ENCODE measurements at regions not wholly inside any gene's neighbourhood (a gene's known extent, or its start where the extent isn't known, plus 50 kb on each side); places are given as distances from the start of the nearest gene placed in this dataset.

DNA sequence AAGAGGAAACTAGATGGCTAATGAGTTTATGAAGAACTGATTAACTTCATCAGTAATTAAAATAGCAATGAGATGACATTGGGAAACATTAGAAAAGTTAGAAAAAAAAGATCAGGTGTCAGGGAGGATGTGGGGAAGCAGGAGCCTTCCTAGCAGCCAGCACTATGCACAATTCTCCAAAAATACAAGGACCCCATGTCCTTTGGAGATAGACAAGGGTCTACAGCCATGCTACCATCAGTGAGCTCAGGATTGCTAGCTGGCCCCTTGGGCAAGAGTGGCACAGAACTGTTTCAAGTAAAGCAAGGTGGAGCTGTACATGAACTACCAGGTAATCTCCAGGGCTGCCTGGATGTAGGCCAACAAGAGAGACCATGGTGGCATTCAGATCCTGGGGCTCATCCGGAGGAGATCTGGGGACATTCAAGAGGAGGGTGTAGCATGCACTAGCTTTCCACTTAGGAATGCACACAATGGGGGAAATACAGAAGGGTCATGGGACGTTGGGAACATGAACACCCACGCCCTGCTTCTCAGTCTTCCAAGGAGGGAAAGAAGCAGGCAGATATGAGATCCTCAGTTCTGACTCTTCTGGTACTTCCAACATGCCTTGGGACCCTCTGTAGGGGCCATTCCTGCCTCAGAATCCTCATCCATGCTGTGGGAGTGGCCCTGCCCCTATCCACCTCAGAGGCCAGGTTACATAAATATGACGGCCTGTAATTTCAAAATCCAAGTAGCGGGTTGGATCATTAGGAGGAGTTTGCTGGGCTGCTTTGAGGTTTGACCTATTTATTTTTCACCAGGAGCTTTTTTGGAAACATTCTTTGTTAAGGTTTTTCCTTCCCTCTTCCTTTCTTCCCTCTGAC is 82.2 kb upstream of the HABP2 start:
- Mint-ChIP-seq H3K4me3 (ENCODE audit: unreplicated experiment) (no peak overlapping the region), H3K4me1 (ENCODE audit: low read depth) (peaks cover 30% of the 10 kb centered on the region), H3K27ac (ENCODE audit: unreplicated experiment) (no peak overlapping the region), H3K27me3 (ENCODE audit: low read depth) (no peaks in the 10 kb centered on the region), H3K9me3 (ENCODE audit: low read depth) (peaks cover 13% of the 10 kb centered on the region), H3K36me3 (ENCODE audit: low read depth) (peaks cover 3% of the 10 kb centered on the region)
- DNase-seq (ENCODE audit: low spot score) = no peak
- TF ChIP-seq, protein P1, sequence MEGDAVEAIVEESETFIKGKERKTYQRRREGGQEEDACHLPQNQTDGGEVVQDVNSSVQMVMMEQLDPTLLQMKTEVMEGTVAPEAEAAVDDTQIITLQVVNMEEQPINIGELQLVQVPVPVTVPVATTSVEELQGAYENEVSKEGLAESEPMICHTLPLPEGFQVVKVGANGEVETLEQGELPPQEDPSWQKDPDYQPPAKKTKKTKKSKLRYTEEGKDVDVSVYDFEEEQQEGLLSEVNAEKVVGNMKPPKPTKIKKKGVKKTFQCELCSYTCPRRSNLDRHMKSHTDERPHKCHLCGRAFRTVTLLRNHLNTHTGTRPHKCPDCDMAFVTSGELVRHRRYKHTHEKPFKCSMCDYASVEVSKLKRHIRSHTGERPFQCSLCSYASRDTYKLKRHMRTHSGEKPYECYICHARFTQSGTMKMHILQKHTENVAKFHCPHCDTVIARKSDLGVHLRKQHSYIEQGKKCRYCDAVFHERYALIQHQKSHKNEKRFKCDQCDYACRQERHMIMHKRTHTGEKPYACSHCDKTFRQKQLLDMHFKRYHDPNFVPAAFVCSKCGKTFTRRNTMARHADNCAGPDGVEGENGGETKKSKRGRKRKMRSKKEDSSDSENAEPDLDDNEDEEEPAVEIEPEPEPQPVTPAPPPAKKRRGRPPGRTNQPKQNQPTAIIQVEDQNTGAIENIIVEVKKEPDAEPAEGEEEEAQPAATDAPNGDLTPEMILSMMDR (IDR thresholded peaks at IDR 0.05) = no peak

DNA sequence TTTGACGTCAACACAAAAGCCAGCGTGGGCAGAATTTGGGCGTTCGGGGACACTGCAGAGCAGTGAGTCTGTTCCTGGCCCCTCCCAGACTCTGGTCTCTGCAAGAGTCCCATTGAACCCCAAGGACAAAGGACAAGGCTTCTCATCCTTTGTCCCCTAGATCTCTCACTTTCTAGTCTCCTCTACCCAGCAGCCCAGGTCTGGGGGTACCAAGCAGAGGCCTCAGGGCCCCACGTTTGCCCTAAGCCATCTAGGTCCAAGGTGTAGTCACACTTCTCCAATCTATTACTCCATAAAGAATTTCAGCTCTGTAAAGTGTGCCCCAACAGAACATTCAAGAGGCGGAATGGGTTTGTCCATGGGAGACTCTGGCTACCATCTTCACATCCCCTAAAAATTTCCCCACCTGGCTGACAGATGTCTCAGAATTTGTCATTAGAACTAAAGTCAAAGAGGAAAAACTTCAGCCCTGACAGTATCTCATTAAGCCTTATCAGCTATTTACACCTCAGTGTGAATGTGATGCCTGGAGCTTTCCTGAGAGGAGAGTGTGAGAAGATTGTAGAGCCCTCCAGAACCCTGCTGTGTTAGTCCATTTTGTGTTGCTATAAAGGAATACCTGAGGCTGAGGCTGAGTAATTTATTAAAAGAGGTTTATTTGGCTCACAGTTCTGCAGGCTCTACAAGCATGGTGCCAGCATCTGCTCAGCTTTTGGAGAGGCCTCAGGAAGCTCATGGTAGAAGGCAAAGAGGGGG is 81.4 kb upstream of the HABP2 start:
- H3K27me3 Mint-ChIP-seq (ENCODE audit: low read depth) = no peaks in the 10 kb centered on the region
- TF ChIP-seq, protein P1 (IDR thresholded peaks at IDR 0.05) = no peak
- peaks cover 11% of the 10 kb centered on the region for H3K9me3 Mint-ChIP-seq (ENCODE audit: low read depth)
- peaks cover 39% of the 10 kb centered on the region for H3K4me1 Mint-ChIP-seq (ENCODE audit: low read depth)
- peaks cover 3% of the 10 kb centered on the region for H3K36me3 Mint-ChIP-seq (ENCODE audit: low read depth)
- H3K27ac Mint-ChIP-seq (ENCODE audit: unreplicated experiment) = no peak overlapping the region
- no peak overlapping the region for H3K4me3 Mint-ChIP-seq (ENCODE audit: unreplicated experiment)
- DNase-seq (ENCODE audit: low spot score) = no peak

DNA sequence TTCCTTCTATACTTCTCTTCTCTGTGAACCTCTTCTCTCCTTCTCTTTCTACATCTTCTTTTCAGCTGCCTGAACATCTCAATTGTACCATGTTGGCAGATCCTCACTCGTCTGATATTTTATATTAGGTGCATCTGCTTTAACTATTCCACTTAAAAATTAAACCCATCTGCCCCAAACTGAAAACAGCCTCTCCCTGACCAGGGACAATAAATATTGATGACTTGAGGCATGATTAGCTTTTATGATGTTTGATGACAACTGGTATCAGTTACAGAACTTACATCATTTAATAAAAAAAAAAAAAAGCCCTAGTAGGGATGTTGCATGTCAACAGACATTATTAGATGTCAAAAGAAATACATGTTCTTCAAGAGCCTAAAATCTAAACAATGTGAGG is 79.8 kb upstream of the HABP2 start:
- H3K36me3 Mint-ChIP-seq (ENCODE audit: low read depth) = peaks cover 3% of the 10 kb centered on the region
- peaks cover 10% of the 10 kb centered on the region for H3K9me3 Mint-ChIP-seq (ENCODE audit: low read depth)
- no peak overlapping the region for H3K4me3 Mint-ChIP-seq (ENCODE audit: unreplicated experiment)
- DNase-seq (ENCODE audit: low spot score) = no peak
- peaks cover 42% of the 10 kb centered on the region for H3K4me1 Mint-ChIP-seq (ENCODE audit: low read depth)
- TF ChIP-seq, protein P1 (IDR thresholded peaks at IDR 0.05) = no peak
- peak overlapping the region; percentile 87 for H3K27ac Mint-ChIP-seq (ENCODE audit: unreplicated experiment)
- no peaks in the 10 kb centered on the region for H3K27me3 Mint-ChIP-seq (ENCODE audit: low read depth)

DNA sequence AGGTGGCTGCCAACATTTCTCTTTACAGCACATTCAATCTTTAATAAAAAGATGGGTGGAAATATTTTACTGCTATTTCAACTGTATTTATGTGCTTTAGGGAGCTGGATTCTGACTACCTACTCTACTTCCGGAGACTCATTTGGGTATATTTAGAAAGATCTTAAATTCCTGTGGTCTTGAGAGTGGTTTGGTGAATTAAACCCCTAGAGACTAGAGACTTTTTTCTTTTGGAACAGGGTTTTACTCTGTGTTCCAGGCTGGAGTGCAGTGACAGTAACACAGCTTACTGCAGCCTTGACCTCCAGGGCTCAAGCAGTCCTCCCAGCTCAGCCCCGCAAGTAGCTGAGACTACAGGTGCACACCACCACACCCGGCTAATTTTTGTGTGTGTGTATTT is 79.0 kb upstream of the HABP2 start:
- H3K9me3 Mint-ChIP-seq (ENCODE audit: low read depth) = peaks cover 17% of the 10 kb centered on the region
- H3K27me3 Mint-ChIP-seq (ENCODE audit: low read depth) = no peaks in the 10 kb centered on the region
- DNase-seq (ENCODE audit: low spot score) = no peak
- H3K4me1 Mint-ChIP-seq (ENCODE audit: low read depth) = peaks cover 44% of the 10 kb centered on the region
- H3K4me3 Mint-ChIP-seq (ENCODE audit: unreplicated experiment) = no peak overlapping the region
- TF ChIP-seq, protein P1 (IDR thresholded peaks at IDR 0.05) = no peak
- H3K27ac Mint-ChIP-seq (ENCODE audit: unreplicated experiment) = peak overlapping the region; percentile 88
- peaks cover 3% of the 10 kb centered on the region for H3K36me3 Mint-ChIP-seq (ENCODE audit: low read depth)

DNA sequence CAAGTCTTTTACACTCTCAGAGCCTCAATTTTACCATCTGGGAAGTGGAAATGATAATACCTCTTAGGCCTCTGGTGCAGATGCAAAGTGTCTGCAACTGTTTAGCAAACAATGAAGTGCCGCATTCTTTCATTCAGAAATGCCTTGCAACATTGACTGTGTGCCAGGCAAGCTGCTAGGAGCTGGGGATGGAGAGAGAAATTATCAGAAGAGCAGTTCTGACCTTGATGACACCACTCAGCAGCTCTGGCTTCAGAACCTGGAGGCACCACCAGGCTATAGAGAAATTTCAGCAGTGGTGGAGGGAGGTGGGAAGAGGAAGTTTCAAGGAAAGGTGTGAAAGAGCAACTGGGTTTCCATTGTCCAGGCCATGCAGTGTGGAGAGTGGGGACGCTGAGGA is 78.1 kb upstream of the HABP2 start:
- H3K4me1 Mint-ChIP-seq (ENCODE audit: low read depth) = peaks cover 44% of the 10 kb centered on the region
- H3K9me3 Mint-ChIP-seq (ENCODE audit: low read depth) = peaks cover 24% of the 10 kb centered on the region
- DNase-seq (ENCODE audit: low spot score) = no peak
- H3K27me3 Mint-ChIP-seq (ENCODE audit: low read depth) = no peaks in the 10 kb centered on the region
- H3K4me3 Mint-ChIP-seq (ENCODE audit: unreplicated experiment) = no peak overlapping the region
- TF ChIP-seq, protein P1 (IDR thresholded peaks at IDR 0.05) = no peak
- H3K27ac Mint-ChIP-seq (ENCODE audit: unreplicated experiment) = peak overlapping the region; percentile 84
- H3K36me3 Mint-ChIP-seq (ENCODE audit: low read depth) = peaks cover 8% of the 10 kb centered on the region
